Stimulated activated memory B cell treated with anti-CD40 and anti-IgM and Interleukin-4, amounts not matched to agents 10 μg/mL and 1 μg/mL and 100 μg/mL, for 72 hours (primary cell): ENCODE measurements at regions not wholly inside any gene's neighbourhood (a gene's known extent, or its start where the extent isn't known, plus 50 kb on each side); places are given as distances from the start of the nearest gene placed in this dataset.
"Not testable (repeated sequence)": the region's sequence is repeated elsewhere in the genome, so short reads cannot be mapped to it uniquely, and the experiment has no call there.

Experiments
- ATAC-seq: fragments of 150-1000 bp; cut with Tn5 transposase; 2 replicates; pipeline ENCODE4 v1.10.0; 2021
- H3K27ac Mint-ChIP-seq: one replicate; pipeline ENCODE4 v1.8.0; 2022; ENCODE audit warnings: mild to moderate bottlenecking, mixed read lengths
- H3K27me3 Mint-ChIP-seq: one replicate; pipeline ENCODE4 v1.8.0; 2022; ENCODE audit warnings: mixed read lengths
- H3K36me3 Mint-ChIP-seq: one replicate; pipeline ENCODE4 v1.8.0; 2022; ENCODE audit warnings: mixed read lengths
- H3K4me1 Mint-ChIP-seq: one replicate; pipeline ENCODE4 v1.8.0; 2022; ENCODE audit warnings: mixed read lengths
- H3K4me3 Mint-ChIP-seq: one replicate; pipeline ENCODE4 v1.8.0; 2022; ENCODE audit warnings: mild to moderate bottlenecking, moderate library complexity, mixed read lengths
- H3K9me3 Mint-ChIP-seq: one replicate; pipeline ENCODE4 v1.8.0; 2022; ENCODE audit warnings: mixed read lengths

DNA sequence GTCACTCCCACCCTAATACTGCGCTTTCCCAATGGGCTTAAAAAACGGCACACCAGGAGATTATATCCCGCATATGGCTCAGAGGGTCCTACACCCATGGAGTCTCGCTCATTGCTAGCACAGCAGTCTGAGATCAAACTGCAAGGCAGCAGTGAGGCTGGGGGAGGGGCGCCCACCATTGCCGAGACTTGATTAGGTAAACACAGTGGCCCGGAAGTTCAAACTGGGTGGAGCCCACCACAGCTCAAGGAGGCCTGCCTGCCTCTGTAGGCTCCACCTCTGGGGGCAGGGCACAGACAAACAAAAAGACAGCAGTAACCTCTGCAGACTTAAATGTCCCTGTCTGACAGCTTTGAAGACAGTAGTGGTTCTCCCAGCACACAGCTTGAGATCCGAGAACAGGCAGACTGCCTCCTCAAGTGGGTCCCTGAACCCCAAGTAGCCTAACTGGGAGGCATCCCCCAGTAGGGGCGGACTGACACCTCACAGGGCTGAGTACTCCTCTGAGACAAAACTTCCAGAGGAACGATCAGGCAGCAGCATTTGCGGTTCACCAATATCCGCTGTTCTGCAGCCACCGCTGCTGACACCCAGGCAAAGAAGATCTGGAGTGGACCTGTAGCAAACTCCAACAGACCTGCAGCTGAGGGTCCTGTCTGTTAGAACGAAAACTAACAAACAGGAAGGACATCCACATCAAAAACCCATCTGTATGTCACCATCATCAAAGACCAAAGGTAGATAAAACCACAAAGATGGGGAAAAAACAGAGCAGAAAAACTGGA lies 1085.6 kb upstream of the FANCL start:
- H3K4me3 Mint-ChIP-seq, H3K4me1 Mint-ChIP-seq, H3K36me3 Mint-ChIP-seq, ATAC-seq, H3K9me3 Mint-ChIP-seq, H3K27ac Mint-ChIP-seq, H3K27me3 Mint-ChIP-seq: not testable (repeated sequence)

DNA sequence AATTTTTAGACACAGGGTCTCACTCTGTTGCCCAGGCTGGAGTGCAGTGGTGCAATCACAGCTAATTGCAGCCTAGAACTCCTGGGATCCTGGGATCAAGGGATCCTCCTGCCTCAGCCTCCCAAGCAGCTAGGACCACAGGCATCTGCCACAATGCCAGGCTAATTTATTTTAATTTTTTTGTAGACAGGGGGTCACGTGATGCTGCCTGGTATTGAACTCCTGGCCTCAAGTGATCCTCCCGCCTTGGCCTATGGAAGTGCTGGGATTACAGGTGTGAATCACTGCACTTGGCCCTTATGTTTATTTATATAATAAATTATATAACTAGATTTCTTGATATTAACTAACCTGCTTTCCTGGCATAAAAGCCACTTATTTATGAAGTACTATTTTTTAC lies 1081.7 kb upstream of the FANCL start:
- H3K9me3 Mint-ChIP-seq, result peaks cover 4% of the 10 kb centered on the region
- no peaks in the 10 kb centered on the region for H3K4me1 Mint-ChIP-seq
- no peak overlapping the region for H3K4me3 Mint-ChIP-seq
- peaks cover 6% of the 10 kb centered on the region for H3K36me3 Mint-ChIP-seq
- H3K27ac Mint-ChIP-seq, result no peak overlapping the region
- no peak for ATAC-seq
- peaks cover 19% of the 10 kb centered on the region for H3K27me3 Mint-ChIP-seq

DNA sequence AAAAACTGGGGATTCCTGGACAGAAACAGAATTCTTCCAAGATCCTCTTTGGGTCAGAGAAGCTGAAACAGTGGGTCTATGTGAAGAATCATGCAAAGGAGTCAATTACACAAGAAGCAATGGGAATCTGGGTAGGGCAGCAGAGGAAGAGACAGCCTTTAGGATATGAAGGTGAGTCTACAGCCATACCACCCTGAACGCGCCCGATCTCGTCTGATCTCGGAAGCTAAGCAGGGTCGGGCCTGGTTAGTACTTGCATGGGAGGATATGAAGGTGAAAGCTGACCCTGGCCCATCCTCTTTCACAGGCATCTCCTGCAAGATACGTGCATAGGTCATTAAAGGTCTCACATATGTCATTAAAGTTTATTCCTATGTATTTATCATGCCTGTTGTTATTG lies 1080.9 kb upstream of the FANCL start:
- Mint-ChIP-seq H3K9me3 (peaks cover 4% of the 10 kb centered on the region), H3K27ac (no peak overlapping the region), H3K4me3 (no peak overlapping the region), H3K36me3 (peaks cover 6% of the 10 kb centered on the region), H3K4me1 (no peaks in the 10 kb centered on the region), H3K27me3 (peaks cover 16% of the 10 kb centered on the region)
- no peak for ATAC-seq

DNA sequence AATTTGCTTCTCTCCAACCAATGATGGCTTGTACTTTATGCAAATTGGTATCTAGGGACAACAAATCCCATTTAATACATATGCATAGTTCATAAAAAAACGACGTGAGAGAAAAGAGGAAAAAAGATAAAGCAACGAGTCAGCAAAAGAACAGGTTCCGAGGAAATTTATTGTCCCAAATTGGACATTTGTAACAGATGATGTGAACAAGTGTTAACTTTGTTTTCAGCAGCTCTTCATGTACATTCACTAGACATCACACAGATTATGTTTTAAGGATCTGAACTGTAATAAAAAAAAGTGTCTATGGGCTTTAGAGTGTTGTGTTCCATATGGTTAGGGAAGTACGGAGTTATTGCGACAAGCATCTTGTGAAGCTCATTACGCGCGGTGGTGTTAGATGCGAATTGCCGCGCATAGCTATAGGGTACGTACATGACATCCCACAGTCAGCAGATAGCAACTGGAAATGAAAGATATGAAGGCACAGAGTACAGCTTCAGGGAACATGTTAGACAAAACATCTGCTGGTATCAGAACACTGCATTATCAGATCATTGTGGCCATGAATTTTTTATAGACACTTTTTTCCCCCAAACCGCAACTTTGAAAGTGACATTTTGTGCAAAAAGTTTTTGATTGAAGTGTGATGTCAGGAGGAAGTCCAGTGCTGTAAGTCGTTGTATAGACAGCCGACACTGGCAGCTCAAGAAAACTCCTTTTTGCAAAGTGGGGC lies 1073.1 kb upstream of the FANCL start:
- Mint-ChIP-seq H3K27me3 (peaks cover 15% of the 10 kb centered on the region), H3K36me3 (peaks cover 6% of the 10 kb centered on the region)
- ATAC-seq, result no peak

DNA sequence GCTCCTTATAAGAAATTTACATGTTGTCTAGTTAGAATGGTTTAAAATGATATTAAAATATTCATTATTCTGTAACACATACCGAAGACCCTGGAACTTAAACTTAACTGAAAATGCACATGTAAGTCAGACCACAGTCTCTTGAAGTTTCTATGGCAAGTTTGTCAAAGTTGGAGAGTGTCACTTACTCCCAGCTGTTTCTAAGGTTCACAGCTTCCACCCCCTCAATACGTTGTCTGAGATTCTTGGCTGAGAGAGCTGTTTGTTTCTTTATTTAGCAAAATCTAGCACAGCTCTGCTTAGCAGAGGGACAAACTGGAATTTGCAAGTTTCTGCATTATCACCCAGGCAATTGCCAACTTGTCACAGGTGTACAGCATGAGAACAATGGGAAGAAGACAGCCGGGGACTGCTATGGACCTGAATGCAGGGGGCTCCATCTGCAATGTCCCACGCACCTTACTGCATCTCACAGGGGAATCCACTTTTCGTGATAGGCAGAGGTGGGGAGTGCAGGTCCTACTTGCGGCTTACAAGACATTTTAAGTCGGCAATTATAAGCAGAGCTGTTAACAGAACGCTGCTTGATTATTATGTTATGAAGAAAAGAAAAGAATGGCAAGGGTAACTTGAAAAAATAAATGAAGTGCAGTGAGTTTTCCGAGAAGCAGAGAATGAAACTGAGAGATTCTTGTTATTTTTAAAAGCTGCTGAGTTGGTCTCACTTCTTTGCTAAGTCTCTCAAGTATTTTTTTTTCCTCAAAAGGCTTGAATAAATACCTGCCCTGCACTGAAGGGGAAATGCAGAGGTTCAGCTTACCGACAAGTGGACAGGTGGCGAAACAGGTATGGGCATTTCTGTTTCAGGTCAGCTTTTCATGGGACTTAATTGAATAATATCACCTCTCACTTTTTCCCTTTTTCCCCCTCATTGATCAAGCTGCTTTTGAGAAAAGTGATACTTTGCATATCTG lies 1072.1 kb upstream of the FANCL start:
- H3K27ac Mint-ChIP-seq, result no peak overlapping the region
- H3K27me3 Mint-ChIP-seq, result peaks cover 9% of the 10 kb centered on the region
- peak; percentile 24 for ATAC-seq
- H3K9me3 Mint-ChIP-seq, result peaks cover 2% of the 10 kb centered on the region
- peaks cover 16% of the 10 kb centered on the region for H3K4me1 Mint-ChIP-seq
- H3K4me3 Mint-ChIP-seq, result peak overlapping the region; percentile 26
- H3K36me3 Mint-ChIP-seq, result peaks cover 3% of the 10 kb centered on the region

More for the DNA sequence above, 1073.1 kb upstream of the FANCL start:
- H3K4me3 Mint-ChIP-seq, result no peak overlapping the region
- peaks cover 4% of the 10 kb centered on the region for H3K9me3 Mint-ChIP-seq
- no peak overlapping the region for H3K27ac Mint-ChIP-seq
- peaks cover 16% of the 10 kb centered on the region for H3K4me1 Mint-ChIP-seq

DNA sequence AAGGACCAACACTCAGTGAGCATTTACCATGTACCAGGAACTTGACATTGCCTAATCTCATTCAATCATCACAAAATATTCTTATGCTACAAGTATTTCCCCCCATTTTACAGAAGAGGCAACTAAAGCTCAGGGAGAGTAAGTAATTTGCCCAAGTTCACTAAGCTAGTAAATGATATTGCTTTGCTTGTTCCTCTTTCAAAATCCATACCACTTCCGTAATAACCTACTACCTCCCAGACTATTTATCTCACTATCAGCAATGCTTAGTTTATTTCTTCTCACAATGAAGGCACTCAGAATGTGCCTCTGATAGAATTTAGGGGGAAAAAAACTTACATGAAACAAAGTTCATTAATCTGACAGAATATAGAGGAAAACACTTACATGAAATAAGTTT lies 1070.9 kb upstream of the FANCL start:
- no peaks in the 10 kb centered on the region for H3K36me3 Mint-ChIP-seq
- no peak overlapping the region for H3K4me3 Mint-ChIP-seq
- H3K27ac Mint-ChIP-seq, result no peak overlapping the region
- no peaks in the 10 kb centered on the region for H3K9me3 Mint-ChIP-seq
- ATAC-seq, result no peak
- H3K27me3 Mint-ChIP-seq, result no peaks in the 10 kb centered on the region
- H3K4me1 Mint-ChIP-seq, result peaks cover 16% of the 10 kb centered on the region

DNA sequence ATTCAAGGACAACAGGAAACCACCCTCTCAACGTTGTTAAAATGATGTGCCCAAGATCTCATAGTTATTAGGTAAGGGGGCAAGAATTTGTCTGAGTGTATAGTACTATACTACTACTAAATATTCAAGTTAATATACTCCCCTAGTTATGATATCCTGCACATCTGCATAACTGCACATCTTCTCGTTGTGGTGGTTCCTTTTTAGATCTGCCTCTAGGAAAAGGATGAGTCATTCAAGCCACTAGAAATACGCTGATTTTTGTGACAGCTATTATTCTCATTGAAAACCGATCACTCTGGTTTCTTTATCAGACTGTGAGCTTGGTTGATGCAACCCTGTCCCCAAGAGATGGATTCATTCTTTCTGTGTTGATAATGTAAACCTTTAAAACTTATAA lies 1067.0 kb upstream of the FANCL start:
- Mint-ChIP-seq H3K27ac (no peak overlapping the region), H3K27me3 (peaks cover 9% of the 10 kb centered on the region), H3K4me3 (no peak overlapping the region), H3K4me1 (peaks cover 12% of the 10 kb centered on the region), H3K9me3 (no peaks in the 10 kb centered on the region), H3K36me3 (no peaks in the 10 kb centered on the region)
- ATAC-seq, result no peak

DNA sequence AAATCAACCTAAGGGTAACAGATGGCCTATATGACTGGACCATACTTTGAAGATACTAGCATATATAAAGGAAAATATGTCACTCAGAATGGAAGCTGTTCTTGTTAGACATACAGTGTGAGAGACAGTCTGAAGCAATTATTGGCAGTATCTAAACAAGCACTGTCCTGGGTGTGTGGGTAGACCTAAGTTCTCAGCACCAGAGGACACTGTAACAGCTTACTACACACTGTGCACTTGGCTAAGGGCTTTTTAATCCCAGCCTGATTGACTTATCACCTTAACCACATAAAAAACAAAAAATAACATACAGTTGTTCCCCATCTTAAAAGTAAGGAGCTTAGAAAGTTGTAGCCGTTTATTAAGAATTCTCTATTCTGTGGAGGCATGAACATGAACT lies 1066.1 kb upstream of the FANCL start:
- ATAC-seq, result no peak
- no peaks in the 10 kb centered on the region for H3K9me3 Mint-ChIP-seq

DNA sequence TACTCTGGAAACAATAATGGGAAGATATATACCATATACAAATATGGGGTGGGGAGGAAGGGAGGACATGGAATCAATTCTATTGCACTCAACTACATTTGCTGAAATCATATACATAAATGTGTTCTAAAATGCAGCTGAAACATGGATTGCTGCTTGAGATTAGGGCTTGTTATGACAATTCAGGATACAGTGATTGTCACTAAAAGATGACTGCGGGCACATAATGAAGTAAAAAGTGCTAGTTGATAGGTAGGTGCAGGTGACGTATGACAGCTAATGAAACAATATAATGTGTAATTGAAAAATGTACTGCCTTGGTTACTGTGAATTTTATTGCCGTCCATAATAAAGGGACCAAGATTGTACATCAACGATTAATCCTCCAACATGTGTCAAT lies 1062.1 kb upstream of the FANCL start:
- no peak overlapping the region for H3K27ac Mint-ChIP-seq
- no peaks in the 10 kb centered on the region for H3K4me1 Mint-ChIP-seq
- H3K36me3 Mint-ChIP-seq, result no peaks in the 10 kb centered on the region
- H3K4me3 Mint-ChIP-seq, result no peak overlapping the region
- ATAC-seq, result no peak
- peaks cover 9% of the 10 kb centered on the region for H3K27me3 Mint-ChIP-seq
- no peaks in the 10 kb centered on the region for H3K9me3 Mint-ChIP-seq

More for the DNA sequence above, 1066.1 kb upstream of the FANCL start:
- H3K27me3 Mint-ChIP-seq, result peaks cover 9% of the 10 kb centered on the region
- H3K4me3 Mint-ChIP-seq, result no peak overlapping the region
- H3K4me1 Mint-ChIP-seq, result peaks cover 6% of the 10 kb centered on the region
- no peaks in the 10 kb centered on the region for H3K36me3 Mint-ChIP-seq
- H3K27ac Mint-ChIP-seq, result no peak overlapping the region

DNA sequence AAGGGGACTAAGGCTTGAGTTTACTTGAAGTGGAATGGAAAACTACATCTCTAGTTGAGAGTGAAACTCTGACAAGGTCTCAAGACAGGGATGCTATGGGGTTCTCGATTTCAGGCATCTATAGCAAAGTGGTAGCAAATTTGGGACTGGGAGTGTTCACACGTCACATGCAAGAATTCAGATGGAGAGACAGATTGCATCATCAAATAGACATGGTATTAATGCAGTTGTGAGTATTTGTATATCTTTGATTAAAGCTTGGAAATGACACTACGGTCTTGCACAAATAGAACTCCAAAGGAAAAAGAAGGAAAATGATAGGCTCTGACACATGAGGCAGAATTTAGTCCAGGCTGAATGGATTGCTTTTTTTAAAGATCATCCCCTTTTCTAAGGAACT lies 1061.6 kb upstream of the FANCL start:
- H3K36me3 Mint-ChIP-seq, result no peaks in the 10 kb centered on the region
- no peak overlapping the region for H3K4me3 Mint-ChIP-seq
- ATAC-seq, result no peak
- no peaks in the 10 kb centered on the region for H3K9me3 Mint-ChIP-seq
- no peaks in the 10 kb centered on the region for H3K4me1 Mint-ChIP-seq
- peaks cover 9% of the 10 kb centered on the region for H3K27me3 Mint-ChIP-seq
- no peak overlapping the region for H3K27ac Mint-ChIP-seq

DNA sequence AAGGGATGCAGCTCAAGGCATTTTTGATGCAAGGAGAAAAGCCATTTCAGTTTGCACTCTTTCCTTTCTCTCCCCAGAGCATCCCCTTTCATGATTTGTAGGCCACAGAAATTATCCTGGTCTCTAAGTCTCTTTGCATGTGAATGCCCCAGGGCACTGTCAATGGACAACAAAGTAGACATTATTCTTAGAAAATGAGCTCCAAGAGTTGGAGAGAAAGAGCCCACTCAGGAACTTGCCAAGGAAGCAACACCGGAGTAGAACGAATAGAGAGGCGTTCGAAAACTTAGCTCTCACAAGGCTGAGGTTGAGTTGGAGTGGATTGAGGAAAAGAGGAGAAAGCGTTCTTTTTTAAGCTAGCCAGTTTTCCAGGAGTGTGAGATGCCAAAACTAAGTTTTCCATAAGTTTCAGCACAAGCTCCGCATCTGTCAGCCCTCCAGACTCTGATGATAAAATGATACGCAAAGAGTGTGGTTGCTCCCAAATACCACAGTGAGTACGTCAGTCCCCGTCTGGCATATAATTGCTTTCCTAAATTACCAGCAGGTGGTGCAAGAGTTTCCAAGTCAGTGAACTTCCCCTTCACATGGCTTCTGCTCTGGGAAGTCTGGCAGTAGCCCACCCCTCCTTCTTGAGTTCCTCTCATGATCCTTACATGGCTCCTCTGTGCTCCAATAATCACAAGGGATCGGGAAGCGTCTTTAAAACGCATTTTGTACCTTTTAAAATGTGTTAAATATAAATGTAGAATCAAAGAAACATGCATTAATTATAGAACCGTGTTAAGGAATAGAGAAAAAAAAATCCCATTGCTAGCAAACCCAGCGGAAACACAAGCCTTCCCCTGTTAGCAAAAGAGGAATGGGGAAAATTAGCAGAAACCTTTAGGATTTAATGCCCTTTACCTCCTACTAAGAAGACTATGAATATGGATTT lies 1060.6 kb upstream of the FANCL start:
- ATAC-seq, result peak; percentile 67
- Mint-ChIP-seq H3K27ac (no peak overlapping the region), H3K4me3 (no peak overlapping the region), H3K4me1 (no peaks in the 10 kb centered on the region), H3K9me3 (no peaks in the 10 kb centered on the region), H3K36me3 (no peaks in the 10 kb centered on the region), H3K27me3 (peaks cover 6% of the 10 kb centered on the region)

DNA sequence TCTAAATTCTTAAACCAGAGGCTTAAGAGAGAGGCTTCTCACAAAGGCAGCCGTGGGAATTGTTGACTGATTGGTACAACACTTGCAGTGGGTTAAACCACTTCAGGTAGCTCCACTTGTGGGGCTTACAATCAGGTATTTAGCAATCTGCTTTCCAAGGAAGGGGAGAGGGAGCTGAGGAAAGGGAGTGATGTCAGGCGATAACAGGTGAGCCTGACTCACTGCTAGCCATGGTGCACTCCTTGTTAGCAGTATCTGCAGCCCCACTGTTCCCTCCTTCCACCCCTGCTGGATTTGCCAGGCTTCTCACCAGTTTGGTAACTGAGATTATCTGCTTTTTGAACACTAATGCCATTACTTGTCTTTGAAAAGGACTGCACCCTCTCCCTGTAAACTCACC lies 1056.7 kb upstream of the FANCL start:
- no peak overlapping the region for H3K27ac Mint-ChIP-seq
- no peak for ATAC-seq
- H3K4me3 Mint-ChIP-seq, result no peak overlapping the region
- no peaks in the 10 kb centered on the region for H3K9me3 Mint-ChIP-seq
- H3K4me1 Mint-ChIP-seq, result no peaks in the 10 kb centered on the region
- H3K36me3 Mint-ChIP-seq, result no peaks in the 10 kb centered on the region
- no peaks in the 10 kb centered on the region for H3K27me3 Mint-ChIP-seq

DNA sequence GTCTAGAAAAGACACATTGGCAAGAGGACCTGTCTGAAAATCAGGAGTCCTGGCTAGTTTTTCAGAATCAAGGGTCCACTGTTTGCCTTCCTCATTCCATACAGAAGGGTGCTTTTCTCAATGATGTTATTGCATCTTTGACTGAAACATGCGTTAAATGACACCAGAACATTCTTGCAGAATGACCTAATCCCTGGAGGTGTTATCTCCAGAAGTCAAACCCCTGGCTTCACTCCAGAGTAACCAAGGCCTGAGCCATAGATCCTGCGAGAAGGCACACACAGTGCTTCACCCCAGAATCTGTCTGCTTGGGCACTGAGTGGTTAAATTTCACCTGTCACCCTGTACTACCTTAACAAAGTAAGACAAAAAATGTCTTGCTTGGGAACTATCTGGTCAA lies 1055.2 kb upstream of the FANCL start:
- no peaks in the 10 kb centered on the region for H3K9me3 Mint-ChIP-seq
- no peaks in the 10 kb centered on the region for H3K36me3 Mint-ChIP-seq
- no peak for ATAC-seq
- no peak overlapping the region for H3K27ac Mint-ChIP-seq
- H3K27me3 Mint-ChIP-seq, result no peaks in the 10 kb centered on the region
- no peak overlapping the region for H3K4me3 Mint-ChIP-seq
- H3K4me1 Mint-ChIP-seq, result no peaks in the 10 kb centered on the region

DNA sequence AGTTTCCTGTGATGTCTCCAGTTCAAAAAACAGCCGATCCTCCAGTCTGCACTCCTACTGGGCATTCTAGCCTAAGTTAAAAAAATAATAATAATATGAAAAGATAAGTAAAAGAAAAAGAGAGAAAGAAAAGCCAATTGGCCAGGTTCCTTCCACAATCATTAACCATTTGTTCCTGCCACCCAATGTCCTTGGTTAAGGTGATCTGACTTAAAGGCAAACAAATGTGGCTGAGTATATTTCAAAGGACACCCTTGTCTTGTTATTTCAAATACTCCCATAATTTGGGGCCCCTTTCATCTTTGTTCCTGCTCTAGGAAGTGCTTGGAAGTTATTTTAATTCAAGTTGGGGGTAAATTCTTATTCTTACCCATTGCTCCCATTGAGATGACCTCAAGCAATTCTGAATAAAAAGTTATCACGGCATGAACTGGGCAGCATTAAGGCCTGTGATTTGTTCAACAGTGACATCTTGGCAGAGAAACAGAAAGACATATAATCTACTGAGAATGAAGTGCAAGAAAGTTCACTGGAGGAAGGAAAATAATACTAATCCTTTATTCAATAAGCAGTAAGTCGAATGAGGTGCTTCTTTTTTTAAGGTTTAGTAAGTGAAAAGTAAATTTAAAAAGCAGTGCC lies 1054.5 kb upstream of the FANCL start:
- H3K27ac Mint-ChIP-seq, result no peak overlapping the region
- no peaks in the 10 kb centered on the region for H3K4me1 Mint-ChIP-seq
- H3K27me3 Mint-ChIP-seq, result no peaks in the 10 kb centered on the region
- no peaks in the 10 kb centered on the region for H3K36me3 Mint-ChIP-seq
- no peak for ATAC-seq
- no peaks in the 10 kb centered on the region for H3K9me3 Mint-ChIP-seq
- H3K4me3 Mint-ChIP-seq, result no peak overlapping the region
